OCI-LY3 (cell line): ENCODE measurements at regions not wholly inside any gene's neighbourhood (a gene's known extent, or its start where the extent isn't known, plus 50 kb on each side); places are given as distances from the start of the nearest gene placed in this dataset.

Source experiments
- EZH2phosphoT487 ChIP-seq: fragments of 200-600 bp; shearing (Covaris generic); IDR thresholded peaks from 2 replicates; pipeline ENCODE4 v1.6.1; 2018; ENCODE audit warnings: antibody characterized with exemption, mixed run types, low read depth
- TF ChIP-seq, protein P1 (sequence below): fragments of 200-600, 300-600 bp; sonication (generic); IDR thresholded peaks from 2 replicates; pipeline ENCODE4 v1.5.1; 2014; ENCODE audit warnings: antibody characterized with exemption, low read length, low read depth

DNA sequence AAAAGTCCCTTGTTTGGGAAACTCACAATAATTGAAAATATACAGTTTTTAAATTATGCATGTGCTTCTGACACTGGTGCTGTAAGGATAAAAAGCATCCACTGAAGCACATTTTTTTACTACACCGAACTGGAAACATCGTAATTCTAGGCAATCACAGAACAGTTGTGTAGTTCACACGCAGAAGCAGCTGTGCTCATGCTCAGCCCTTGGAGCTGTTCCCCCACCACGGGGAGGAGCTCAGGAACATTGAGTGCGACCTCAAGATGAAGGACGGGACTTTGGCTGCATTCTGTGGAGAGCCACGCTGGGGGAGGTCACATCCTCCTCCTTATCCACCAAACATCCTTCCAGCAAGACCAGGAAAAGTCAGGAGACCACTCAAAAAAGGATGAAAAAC is 466.3 kb upstream of the CDH4 start:
- TF ChIP-seq, protein P1, sequence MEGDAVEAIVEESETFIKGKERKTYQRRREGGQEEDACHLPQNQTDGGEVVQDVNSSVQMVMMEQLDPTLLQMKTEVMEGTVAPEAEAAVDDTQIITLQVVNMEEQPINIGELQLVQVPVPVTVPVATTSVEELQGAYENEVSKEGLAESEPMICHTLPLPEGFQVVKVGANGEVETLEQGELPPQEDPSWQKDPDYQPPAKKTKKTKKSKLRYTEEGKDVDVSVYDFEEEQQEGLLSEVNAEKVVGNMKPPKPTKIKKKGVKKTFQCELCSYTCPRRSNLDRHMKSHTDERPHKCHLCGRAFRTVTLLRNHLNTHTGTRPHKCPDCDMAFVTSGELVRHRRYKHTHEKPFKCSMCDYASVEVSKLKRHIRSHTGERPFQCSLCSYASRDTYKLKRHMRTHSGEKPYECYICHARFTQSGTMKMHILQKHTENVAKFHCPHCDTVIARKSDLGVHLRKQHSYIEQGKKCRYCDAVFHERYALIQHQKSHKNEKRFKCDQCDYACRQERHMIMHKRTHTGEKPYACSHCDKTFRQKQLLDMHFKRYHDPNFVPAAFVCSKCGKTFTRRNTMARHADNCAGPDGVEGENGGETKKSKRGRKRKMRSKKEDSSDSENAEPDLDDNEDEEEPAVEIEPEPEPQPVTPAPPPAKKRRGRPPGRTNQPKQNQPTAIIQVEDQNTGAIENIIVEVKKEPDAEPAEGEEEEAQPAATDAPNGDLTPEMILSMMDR: no peak
- no peak for TF ChIP-seq EZH2phosphoT487
